CD4-positive, alpha-beta T cell (primary cell): ENCODE measurements at regions not wholly inside any gene's neighbourhood (a gene's known extent, or its start where the extent isn't known, plus 50 kb on each side); places are given as distances from the start of the nearest gene placed in this dataset.

ENCODE experiments used
- ATAC-seq: fragments of 200-7000 bp; cut with Tn5 transposase; one replicate; pipeline ENCODE4 v1.10.0; 2022; ENCODE audit warnings: mild to moderate bottlenecking; ENCODE audit not compliant: poor library complexity
- CTCF ChIA-PET: fragments of 350-600 bp; sonication (Branson Sonifier 250); formaldehyde crosslinking; loops from one replicate; lab custom pipeline; 2021; ENCODE audit warnings: antibody characterized with exemption, inconsistent platforms; lab: Charles Lee
- POLR2A ChIA-PET: fragments of 350-600 bp; sonication (Branson Sonifier 250); formaldehyde crosslinking; loops from one replicate; lab custom pipeline; 2021; ENCODE audit warnings: antibody characterized with exemption, inconsistent platforms; lab: Charles Lee
- DNase-seq, 14 experiments: peaks; one replicate each; pipeline ENCODE4 v3.0.0-alpha.2; 2013 to 2020; ENCODE audit warnings: mixed read lengths in 2 of 14
- H3K27ac ChIP-seq, 2 donors: one replicate each; pipeline versions ENCODE4 v1.5.1 to v1.7.0; 2013; ENCODE audit warnings: low read length in 2 of 2, low read depth in 1 of 2, mild to moderate bottlenecking in 1 of 2
- H3K27me3 ChIP-seq, 2 experiments: 1 replicate in 1 of 2; 2 replicates in 1 of 2; pipeline versions ENCODE4 v1.6.1 to v1.7.0; 2013; ENCODE audit warnings: low read length in 2 of 2, control low read depth in 1 of 2, mild to moderate bottlenecking in 1 of 2, moderate library complexity in 1 of 2; ENCODE audit not compliant: insufficient read depth in 2 of 2, control insufficient read depth in 1 of 2
- H3K36me3 ChIP-seq: one replicate; pipeline ENCODE4 v1.6.1; 2013; ENCODE audit warnings: low read length, control low read depth; ENCODE audit not compliant: insufficient read depth
- H3K4me1 ChIP-seq: one replicate; pipeline ENCODE4 v1.6.1; 2013; ENCODE audit warnings: low read length, control low read depth; ENCODE audit not compliant: insufficient read depth
- H3K4me3 ChIP-seq: one replicate; pipeline ENCODE4 v1.5.1; 2013; ENCODE audit warnings: mild to moderate bottlenecking, low read length, moderate library complexity
- H3K9me3 ChIP-seq, 2 experiments: 1 replicate in 1 of 2; 2 replicates in 1 of 2; pipeline versions ENCODE4 v1.6.1 to v1.7.0; 2013; ENCODE audit warnings: low read length in 2 of 2, mild to moderate bottlenecking in 2 of 2, control low read depth in 1 of 2, moderate library complexity in 1 of 2; ENCODE audit not compliant: control insufficient read depth in 1 of 2, insufficient read depth in 1 of 2
- H3K27ac Mint-ChIP-seq: one replicate; pipeline ENCODE4 v1.8.0; 2020; ENCODE audit warnings: mixed read lengths
- H3K27me3 Mint-ChIP-seq: one replicate; pipeline ENCODE4 v1.8.0; 2021; ENCODE audit warnings: mixed read lengths
- H3K36me3 Mint-ChIP-seq: one replicate; pipeline ENCODE4 v1.8.0; 2021; ENCODE audit warnings: low read depth, mixed read lengths
- H3K4me1 Mint-ChIP-seq: one replicate; pipeline ENCODE4 v1.8.0; 2021; ENCODE audit warnings: low read depth, mixed read lengths
- H3K4me3 Mint-ChIP-seq: one replicate; pipeline ENCODE4 v1.8.0; 2020; ENCODE audit warnings: mild to moderate bottlenecking, mixed read lengths
- H3K9me3 Mint-ChIP-seq: one replicate; pipeline ENCODE4 v1.8.0; 2020; ENCODE audit warnings: mixed read lengths
- intact Hi-C, 2 experiments: fragments of 100-400 bp; cut with DNase I in 1 of 2; cut with micrococcal nuclease in 1 of 2; formaldehyde crosslinking; loops; one replicate each; pipeline versions ENCODE4 v1.15.1 to v1.9.0; 2023 to 2025; cut with DNase I, micrococcal nuclease
- TF ChIP-seq, protein P1 (sequence below): fragments of 200-600 bp; IDR thresholded peaks from one replicate; pipeline ENCODE4 v1.8.0; 2022; ENCODE audit warnings: antibody characterized with exemption, mild to moderate bottlenecking

GRCh38 chr4:4696530-4696929, 154.7 kb upstream of the STX18 start:
- no peak for DNase-seq
- no peaks in the 10 kb centered on the region for H3K9me3 ChIP-seq
- intact Hi-C loops: no loop called here
- H3K27me3 Mint-ChIP-seq: no peaks in the 10 kb centered on the region
- H3K27ac ChIP-seq: no peak overlapping the region
- CTCF ChIA-PET: interaction anchor here (0.5 kb wide), 1 partner anchor 1637 kb away, joined by 3 read pairs; no protein-coding TSS in a partner anchor
- H3K9me3 Mint-ChIP-seq: no peaks in the 10 kb centered on the region
- H3K4me3 Mint-ChIP-seq: no peak overlapping the region
- no peaks in the 10 kb centered on the region for H3K4me1 ChIP-seq
- POLR2A ChIA-PET: no interaction called here
- no peaks in the 10 kb centered on the region for H3K4me1 Mint-ChIP-seq
- TF ChIP-seq, protein P1, sequence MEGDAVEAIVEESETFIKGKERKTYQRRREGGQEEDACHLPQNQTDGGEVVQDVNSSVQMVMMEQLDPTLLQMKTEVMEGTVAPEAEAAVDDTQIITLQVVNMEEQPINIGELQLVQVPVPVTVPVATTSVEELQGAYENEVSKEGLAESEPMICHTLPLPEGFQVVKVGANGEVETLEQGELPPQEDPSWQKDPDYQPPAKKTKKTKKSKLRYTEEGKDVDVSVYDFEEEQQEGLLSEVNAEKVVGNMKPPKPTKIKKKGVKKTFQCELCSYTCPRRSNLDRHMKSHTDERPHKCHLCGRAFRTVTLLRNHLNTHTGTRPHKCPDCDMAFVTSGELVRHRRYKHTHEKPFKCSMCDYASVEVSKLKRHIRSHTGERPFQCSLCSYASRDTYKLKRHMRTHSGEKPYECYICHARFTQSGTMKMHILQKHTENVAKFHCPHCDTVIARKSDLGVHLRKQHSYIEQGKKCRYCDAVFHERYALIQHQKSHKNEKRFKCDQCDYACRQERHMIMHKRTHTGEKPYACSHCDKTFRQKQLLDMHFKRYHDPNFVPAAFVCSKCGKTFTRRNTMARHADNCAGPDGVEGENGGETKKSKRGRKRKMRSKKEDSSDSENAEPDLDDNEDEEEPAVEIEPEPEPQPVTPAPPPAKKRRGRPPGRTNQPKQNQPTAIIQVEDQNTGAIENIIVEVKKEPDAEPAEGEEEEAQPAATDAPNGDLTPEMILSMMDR: no peak
- H3K4me3 ChIP-seq: no peak overlapping the region
- no peak overlapping the region for H3K27ac Mint-ChIP-seq
- ATAC-seq: no peak
- H3K36me3 ChIP-seq: no peaks in the 10 kb centered on the region
- H3K36me3 Mint-ChIP-seq: peaks cover 3% of the 10 kb centered on the region
- no peaks in the 10 kb centered on the region for H3K27me3 ChIP-seq

DNA sequence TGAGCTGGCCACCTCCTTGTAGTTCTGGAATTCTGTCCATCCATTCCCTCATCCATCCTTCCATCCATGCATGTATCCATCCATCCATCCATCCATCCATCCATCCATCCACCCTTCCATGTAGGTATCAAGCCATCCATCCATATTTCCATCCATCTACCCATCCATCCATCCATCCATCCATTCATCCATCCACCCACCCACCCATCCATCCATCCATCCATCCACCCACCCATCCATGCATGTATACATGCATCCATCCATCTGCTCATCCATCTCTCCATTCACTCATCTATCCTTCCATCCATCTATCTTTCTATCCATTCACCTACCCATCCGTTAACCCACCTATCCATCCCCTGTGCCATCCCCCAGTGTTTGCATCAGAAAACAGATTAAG, 153.6 kb upstream of the STX18 start:
- no peak overlapping the region for H3K4me3 Mint-ChIP-seq
- CTCF ChIA-PET: no interaction called here
- POLR2A ChIA-PET: no interaction called here

DNA sequence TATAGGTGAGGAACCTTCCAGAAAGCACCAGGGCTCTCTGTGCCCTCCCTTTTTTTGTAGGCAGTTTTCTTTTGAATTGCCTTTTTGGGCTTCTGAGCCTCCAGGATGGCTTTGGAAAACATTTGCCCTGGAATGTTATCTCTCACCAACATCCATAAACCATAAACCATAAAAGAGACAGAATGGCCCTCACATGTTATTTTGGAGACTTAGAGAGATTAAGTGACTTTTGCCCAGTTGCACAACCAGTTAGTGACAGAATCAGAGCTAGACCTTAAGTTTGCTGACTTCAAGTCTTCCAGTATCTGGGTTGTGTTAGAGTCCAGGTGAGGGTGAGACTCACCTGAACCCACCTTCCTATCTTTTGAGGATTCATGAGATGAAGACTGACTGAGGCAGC, 153.0 kb upstream of the STX18 start:
- no peak for ATAC-seq
- no peak for DNase-seq

More for the DNA sequence above, 153.6 kb upstream of the STX18 start:
- intact Hi-C loops: no loop called here
- ATAC-seq: no peak
- Histone ChIP-seq H3K27me3 (no peaks in the 10 kb centered on the region), H3K27ac (no peak overlapping the region), H3K36me3 (no peaks in the 10 kb centered on the region), H3K4me1 (no peaks in the 10 kb centered on the region), H3K4me3 (no peak overlapping the region), H3K9me3 (peaks cover 0 to 2% of the 10 kb centered on the region in 2 experiments)
- no peaks in the 10 kb centered on the region for H3K9me3 Mint-ChIP-seq
- DNase-seq: no peak
- H3K4me1 Mint-ChIP-seq: no peaks in the 10 kb centered on the region
- H3K27me3 Mint-ChIP-seq: no peaks in the 10 kb centered on the region
- TF ChIP-seq, protein P1: no peak
- no peak overlapping the region for H3K27ac Mint-ChIP-seq
- H3K36me3 Mint-ChIP-seq: peaks cover 13% of the 10 kb centered on the region

More for the DNA sequence above, 153.0 kb upstream of the STX18 start:
- H3K27me3 Mint-ChIP-seq: no peaks in the 10 kb centered on the region
- Histone ChIP-seq H3K36me3 (no peaks in the 10 kb centered on the region), H3K4me1 (no peaks in the 10 kb centered on the region), H3K27me3 (no peaks in the 10 kb centered on the region), H3K4me3 (no peak overlapping the region), H3K9me3 (peaks cover 0 to 6% of the 10 kb centered on the region in 2 experiments), H3K27ac (no peak overlapping the region)
- no peak overlapping the region for H3K4me3 Mint-ChIP-seq
- H3K36me3 Mint-ChIP-seq: peaks cover 18% of the 10 kb centered on the region
- H3K4me1 Mint-ChIP-seq: no peaks in the 10 kb centered on the region
- TF ChIP-seq, protein P1: no peak
- H3K9me3 Mint-ChIP-seq: no peaks in the 10 kb centered on the region
- intact Hi-C loops: no loop called here
- ChIA-PET CTCF (no interaction called here), POLR2A (no interaction called here)
- no peak overlapping the region for H3K27ac Mint-ChIP-seq
